Mesenteric fat pad (tissue), 1 donor: ENCODE measurements at regions not wholly inside any gene's neighbourhood (a gene's known extent, or its start where the extent isn't known, plus 50 kb on each side); places are given as distances from the start of the nearest gene placed in this dataset.
"Not testable (repeated sequence)": the region's sequence is repeated elsewhere in the genome, so short reads cannot be mapped to it uniquely, and the experiment has no call there.

Experiments
- DNase-seq: peaks from one replicate; pipeline ENCODE4 v3.0.0-alpha.2; 2020; ENCODE audit warnings: low spot score
- donor health status: DM: yes; HTN: yes; CAD: no.

DNA sequence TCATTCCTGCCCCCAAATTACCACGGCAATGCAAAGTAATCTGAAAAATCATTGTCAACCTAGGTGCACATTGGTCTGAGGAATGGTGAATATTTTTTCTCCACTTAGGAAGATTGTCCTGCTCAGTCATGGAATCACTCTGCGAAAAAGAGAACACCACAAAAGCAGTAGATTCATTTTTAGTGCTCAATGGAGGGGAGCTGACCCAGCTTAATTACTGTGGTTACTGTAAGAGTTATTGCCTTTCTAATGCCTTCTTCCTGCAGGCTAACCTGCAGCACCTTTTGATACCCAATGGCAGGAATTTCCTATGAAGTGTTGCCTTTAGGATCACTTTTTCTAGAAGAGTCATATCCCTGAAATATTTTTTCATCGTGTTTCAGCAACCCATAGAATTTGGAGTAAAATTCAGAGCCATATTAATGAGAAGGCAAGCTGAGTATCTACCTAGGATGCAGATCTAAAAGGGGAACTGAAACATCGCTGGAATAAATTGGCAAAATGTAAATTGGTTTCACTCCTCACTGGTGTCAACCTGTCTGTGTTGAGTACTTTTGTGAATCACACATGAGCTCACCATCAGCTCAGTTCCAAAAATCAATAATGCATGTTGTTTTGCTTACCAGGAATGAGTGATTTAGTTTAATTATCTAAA lies 464.5 kb downstream of the CSNK1G3 start:
- DNase-seq, result no peak

DNA sequence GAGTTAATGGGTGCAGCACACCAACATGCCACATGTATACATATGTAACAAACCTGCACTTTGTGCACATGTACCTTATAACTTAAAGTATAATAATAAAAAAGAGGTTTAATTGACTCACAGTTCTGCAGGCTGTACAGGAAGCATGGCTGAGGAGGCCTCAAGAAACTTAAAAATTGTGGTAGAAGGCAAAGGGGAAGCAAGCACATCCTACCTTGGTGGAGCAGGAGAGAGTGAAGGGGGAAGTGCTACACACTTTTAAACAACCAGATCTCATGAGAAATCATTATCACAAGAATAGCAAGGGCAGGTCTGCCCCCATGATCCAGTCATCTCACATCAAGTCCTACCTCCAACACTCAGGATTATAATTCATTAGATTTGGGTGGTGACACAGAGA lies 463.5 kb downstream of the CSNK1G3 start:
- not testable (repeated sequence) for DNase-seq

DNA sequence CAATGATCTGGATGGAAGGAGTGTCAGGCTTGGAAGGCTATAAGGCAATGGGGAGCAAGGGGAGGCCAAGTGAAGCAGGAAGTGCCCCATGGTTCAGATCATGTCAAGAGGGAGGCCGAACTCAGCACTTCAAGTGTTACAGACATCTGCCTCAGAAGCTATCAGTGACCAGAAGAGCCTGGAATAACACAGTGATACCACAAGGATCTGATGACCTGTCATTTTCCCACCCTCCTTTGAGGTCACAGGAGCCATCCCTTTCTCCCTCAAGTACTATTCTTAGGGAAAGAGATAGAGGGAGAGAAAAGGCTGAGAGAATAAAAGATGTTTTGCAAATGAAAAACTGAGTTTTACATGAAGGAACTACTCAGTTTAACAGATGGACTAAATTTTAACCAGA lies 454.8 kb downstream of the CSNK1G3 start:
- DNase-seq, result no peak

GRCh38 chr5:123965626-123966025 lies 453.6 kb downstream of the CSNK1G3 start:
- no peak for DNase-seq

DNA sequence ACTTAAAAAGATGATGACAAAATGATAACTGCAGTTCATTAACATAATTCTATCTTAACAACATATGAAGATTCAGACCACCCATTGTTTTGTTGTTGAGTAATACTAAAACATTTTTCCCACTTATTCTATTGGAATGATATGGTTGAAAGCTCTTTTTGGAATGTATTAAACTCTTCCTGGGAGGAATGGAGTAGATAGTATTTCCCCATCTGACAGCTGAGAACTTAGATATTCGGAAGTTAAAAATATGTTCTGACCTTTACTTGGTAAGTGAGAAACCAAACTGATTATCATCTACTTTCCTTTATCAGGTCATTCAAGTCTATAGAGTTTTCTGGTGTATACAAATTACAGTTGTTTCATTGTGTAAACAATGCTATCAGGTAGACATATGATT lies 452.9 kb downstream of the CSNK1G3 start:
- DNase-seq, result no peak

- no peak for DNase-seq
These were observed 448.5 kb downstream of the CSNK1G3 start for GRCh38 chr5:123960526-123960925.

- no peak for DNase-seq
These were observed 439.6 kb downstream of the CSNK1G3 start for GRCh38 chr5:123951582-123951977.

DNA sequence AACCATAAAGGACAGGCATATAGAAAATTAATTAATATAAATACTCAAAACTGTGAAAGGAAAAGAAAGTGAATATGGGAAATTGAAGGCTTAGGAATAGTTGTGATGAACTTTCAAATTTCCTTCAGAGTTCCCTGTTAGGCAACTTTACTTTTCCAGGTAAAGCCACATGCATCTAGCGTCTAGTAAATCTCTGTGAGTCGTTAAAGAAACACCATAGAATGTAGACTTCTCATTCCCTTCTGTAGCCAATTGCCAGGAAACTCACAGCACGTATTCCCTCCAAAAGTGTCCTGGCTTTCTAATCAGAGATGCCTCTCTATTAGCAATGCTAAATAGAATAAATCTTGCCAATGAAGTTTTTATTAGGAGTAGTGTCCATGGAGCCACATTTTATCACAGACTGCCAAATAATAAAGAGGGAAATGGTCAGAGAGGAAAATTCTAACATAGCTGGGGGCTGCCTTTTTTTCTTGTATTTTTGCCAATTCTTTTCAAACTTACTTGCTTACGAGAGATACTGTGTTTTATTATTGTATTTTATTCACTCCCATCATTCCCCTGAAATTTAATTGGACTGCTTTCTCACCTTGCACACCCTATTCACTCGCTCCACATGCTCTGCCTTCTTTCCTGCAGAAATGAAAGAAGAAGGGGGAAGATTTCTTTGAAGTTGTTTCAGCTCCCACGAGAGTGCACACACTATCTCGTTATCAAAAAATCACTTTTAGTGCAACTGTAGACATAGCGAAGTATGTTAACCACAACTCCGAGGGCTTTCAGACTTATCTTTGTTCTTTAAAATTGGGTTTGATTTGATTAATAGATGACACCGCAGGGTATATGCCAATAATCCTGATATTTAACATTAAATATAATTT lies 439.0 kb downstream of the CSNK1G3 start:
- DNase-seq, result no peak

DNA sequence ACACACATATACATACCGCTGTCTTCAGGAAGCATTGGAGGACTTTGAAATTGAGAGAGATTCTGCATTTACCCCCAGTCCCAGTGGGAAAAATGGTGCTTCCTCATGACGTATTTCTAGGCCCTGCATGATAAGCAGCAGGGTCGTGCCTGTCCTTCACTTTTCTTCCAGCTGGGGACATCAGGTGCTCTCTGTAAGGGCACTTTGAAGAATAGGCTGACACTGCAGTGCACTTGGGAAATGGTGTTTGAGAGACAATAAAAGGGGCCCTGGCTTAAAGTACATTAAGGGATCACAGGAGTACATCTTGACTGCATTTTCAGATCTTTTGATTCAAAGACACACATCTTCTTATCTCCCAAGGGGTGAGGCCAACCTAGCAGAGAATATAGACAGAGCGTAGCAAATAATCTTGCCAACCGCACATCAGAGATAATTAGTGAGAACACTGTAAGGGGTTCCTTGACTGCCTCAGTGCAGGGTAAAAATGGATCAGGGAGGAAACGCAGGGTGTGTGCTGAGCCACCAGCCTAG lies 437.9 kb downstream of the CSNK1G3 start:
- DNase-seq, result no peak

DNA sequence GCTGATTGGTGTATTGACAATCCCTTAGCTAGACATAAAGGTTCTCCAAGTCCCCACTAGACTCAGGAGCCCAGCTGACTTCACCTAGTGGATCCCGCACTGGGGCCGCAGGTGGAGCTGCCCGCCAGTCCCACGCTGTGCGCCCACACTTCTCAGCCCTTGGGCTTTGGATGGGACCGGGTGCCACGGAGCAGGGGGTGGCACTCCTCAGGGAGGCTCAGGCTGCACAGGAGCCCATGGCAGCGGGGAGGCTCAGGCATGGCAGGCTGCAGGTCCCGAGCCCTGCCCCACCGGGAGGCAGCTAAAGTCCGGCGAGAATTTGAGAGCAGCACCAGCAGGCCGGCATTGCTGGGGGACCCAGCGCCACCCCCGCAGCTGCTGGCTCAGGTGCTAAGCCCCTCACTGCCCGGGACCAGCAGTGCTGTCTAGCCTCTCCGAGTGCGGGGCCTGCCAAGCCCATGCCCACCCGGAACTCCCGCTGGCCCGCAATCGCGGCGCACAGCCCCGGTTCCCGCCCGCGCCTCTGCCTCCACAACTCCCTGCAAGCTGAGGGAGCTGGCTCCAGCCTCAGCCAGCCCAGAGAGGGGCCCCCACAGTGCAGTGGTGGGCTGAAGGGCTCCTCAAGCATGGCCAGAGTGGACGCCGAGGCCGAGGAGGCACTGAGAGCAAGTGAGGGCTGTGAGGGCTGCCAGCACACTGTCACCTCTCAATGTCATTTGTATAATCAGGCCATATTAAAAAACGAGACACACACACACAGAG lies 437.2 kb downstream of the CSNK1G3 start:
- DNase-seq, result no peak

- no peak for DNase-seq
These were observed 435.8 kb downstream of the CSNK1G3 start for GRCh38 chr5:123947797-123948196.

GRCh38 chr5:123945548-123945947 lies 433.6 kb downstream of the CSNK1G3 start:
- no peak for DNase-seq

GRCh38 chr5:123943151-123943550 lies 431.2 kb downstream of the CSNK1G3 start:
- DNase-seq, result no peak

DNA sequence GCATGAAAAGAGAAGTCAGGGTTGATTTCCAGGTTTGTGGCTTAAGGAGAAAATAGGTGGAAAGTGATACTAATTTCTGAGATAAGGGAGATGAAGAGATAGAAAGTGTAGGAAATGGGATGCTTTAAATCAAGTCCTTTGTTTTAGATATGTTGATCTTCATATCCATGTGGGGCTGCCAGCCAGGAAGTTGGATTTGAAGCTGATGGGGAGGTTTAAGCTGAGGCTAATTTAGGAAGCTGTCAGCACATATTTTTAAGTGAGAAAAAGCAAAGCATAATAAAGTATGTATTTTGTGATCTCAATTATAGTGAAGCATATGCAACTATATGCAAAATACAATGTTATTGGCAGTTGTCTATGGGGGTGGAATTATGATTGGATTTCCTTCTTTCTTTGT lies 428.4 kb downstream of the CSNK1G3 start:
- DNase-seq, result no peak

DNA sequence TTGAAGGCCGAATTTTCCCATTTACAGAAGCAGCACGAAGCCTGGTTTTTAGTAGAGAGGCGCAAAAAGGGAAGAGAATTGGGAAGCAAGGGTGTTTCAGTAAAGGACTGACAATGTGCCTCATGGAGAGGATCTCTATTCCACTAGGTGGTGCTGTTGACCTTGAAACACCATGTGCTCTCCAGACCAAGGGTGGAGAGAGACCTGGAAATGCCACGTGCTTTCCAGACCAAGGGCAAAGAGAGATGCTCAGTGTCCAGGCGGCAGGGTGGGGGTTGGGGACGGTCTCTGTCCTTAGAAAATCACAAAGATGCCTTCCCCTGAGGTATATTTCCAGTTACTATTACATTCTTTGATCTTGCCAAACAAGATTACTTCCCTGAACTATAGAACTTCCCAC lies 425.3 kb downstream of the CSNK1G3 start:
- no peak for DNase-seq

DNA sequence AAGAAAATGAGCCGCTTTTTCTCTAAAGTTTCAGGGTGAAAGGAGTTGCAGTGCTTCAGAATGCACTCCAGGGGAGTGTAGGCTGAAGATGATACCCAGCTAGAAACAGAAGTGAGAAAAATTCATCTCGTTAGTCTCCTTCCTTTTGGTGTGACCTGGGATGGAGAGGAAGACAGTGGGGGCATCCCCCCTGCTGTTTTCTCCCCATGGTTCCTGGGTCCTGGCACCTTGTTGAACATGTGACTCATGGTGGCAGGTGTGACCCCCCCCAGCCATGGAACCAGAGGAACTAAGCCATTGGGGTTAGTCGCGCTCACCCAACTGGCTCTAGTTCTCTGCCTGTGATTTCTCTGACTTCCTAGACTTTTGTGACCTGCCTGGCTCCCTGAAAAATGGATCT lies 424.6 kb downstream of the CSNK1G3 start:
- no peak for DNase-seq

DNA sequence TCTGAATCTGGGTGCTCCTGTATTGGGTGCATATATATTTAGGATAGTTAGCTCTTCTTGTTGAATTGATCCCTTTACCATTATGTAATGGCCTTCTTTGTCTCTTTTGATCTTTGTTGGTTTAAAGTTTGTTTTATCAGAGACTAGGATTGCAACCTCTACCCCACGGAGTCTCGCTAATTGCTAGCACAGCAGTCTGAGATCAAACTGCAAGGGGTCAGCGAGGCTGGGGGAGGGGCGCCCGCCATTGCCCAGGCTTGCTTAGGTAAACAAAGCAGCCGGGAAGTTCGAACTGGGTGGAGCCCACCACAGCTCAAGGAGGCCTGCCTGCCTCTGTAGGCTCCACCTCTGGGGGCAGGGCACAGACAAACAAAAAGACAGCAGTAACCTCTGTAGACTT lies 421.8 kb downstream of the CSNK1G3 start:
- DNase-seq, result not testable (repeated sequence)

DNA sequence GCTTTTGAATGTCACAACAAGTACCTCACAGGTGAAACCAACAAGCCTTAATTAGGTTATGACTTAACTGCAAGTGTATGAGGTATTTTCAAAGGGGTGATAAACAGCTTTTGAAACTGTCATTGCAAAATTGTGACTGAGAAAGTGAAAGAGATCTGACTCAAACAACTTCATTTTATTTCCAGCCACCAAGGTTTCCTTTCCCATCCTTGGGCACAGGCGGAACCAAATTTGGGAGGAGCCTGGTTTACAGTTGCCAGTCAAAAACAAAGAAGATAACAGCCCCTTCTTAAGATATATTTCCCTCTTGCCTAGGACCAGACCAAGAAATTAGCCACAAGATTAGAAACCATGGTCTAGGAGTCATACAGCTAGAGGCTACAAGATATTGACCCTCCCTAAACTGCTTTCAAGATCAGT lies 417.1 kb downstream of the CSNK1G3 start:
- DNase-seq, result no peak

DNA sequence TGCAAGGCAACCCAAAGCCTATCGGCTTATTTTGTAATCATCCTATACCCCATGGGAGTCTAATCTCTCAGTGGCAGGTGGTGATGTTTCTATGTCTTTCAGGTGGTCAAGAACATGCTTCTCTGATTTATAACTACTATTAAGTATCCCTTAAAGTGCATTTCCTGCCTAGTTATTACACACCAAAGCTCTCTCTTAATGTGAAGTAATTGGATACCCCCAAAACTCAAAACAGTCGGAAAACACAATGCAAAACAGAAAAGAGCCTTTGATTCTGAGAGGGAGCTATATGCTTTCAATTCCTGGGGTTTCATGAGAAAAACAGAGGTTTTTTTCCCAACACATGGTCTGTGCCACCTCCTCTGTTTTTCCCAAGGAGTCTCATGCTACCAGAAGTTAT lies 416.4 kb downstream of the CSNK1G3 start:
- DNase-seq, result no peak

DNA sequence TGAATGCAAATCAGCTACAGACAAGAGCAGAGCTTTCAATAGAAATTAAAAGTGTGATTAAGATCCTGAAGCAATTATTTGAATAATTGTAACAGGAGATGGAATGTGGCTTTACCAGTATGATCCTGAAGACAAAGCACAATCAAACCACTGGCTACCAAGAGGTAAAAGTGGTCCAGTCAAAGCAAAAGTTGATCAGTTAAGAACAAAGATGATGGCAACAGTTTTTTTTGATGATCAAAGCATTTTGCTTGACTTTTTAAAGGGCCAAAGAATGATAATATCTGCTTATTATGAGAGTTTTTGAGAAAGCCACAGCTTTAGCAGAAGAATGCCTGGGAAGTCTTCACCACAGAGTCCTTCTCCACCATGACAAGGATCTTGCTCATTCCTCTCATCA lies 409.2 kb downstream of the CSNK1G3 start:
- no peak for DNase-seq

- DNase-seq, result no peak
These were observed 404.6 kb downstream of the CSNK1G3 start for GRCh38 chr5:123916345-123917121.
